Muscle layer of colon (tissue), 2 donors: ENCODE measurements at regions not wholly inside any gene's neighbourhood (a gene's known extent, or its start where the extent isn't known, plus 50 kb on each side); places are given as distances from the start of the nearest gene placed in this dataset.

Experiments
- H3K27ac ChIP-seq: one replicate; pipeline ENCODE4 v1.7.0; 2013; ENCODE audit warnings: low read depth, mild to moderate bottlenecking, low read length, moderate library complexity
- H3K27me3 ChIP-seq, 2 donors: one replicate each; pipeline ENCODE4 v1.7.0; 2013; ENCODE audit warnings: low read length in 2 of 2, mild to moderate bottlenecking in 2 of 2; ENCODE audit not compliant: insufficient read depth in 2 of 2, control insufficient read depth in 1 of 2
- H3K36me3 ChIP-seq: one replicate; pipeline ENCODE4 v1.7.0; 2013; ENCODE audit warnings: mild to moderate bottlenecking, low read length; ENCODE audit not compliant: insufficient read depth
- H3K4me1 ChIP-seq: one replicate; pipeline ENCODE4 v1.7.0; 2013; ENCODE audit warnings: mild to moderate bottlenecking, low read length; ENCODE audit not compliant: insufficient read depth
- H3K4me3 ChIP-seq, 2 donors: one replicate each; pipeline ENCODE4 v1.7.0; 2013; ENCODE audit warnings: low read length in 2 of 2, low read depth in 1 of 2, mild to moderate bottlenecking in 1 of 2, moderate library complexity in 1 of 2
- H3K9ac ChIP-seq: one replicate; pipeline ENCODE4 v1.7.0; 2013; ENCODE audit warnings: low read length
- H3K9me3 ChIP-seq: one replicate; pipeline ENCODE4 v1.7.0; 2013; ENCODE audit warnings: mild to moderate bottlenecking, low read length
- donor health status: abdominal sarcoma.
- donor health status: Adenocarcinoma of cecum.

DNA sequence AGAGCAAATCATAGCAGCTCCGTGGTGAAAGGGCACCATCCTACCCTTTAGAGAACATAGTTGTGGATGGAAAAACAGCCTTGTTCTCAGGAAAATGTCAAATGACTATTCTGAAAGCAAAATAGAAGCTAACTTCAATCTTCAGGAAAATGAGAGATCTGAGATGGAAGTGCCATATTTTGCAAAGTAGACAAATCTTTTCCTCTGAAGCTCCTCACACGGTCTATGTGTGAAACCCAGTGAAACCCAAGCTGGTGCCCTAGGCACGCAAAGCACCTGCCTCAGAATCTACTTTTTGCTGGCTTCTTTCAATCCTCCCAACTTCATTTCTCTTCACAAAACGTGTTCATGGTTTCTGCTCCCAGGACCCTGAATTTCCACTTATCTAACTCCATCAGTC lies 325.2 kb upstream of the CDH4 start:
- H3K27ac ChIP-seq = no peak overlapping the region
- no peaks in the 10 kb centered on the region for H3K9me3 ChIP-seq
- no peaks in the 10 kb centered on the region for H3K27me3 ChIP-seq
- H3K4me3 ChIP-seq = no peak overlapping the region
- H3K9ac ChIP-seq = no peak overlapping the region
- no peaks in the 10 kb centered on the region for H3K4me1 ChIP-seq
- H3K36me3 ChIP-seq = no peaks in the 10 kb centered on the region

DNA sequence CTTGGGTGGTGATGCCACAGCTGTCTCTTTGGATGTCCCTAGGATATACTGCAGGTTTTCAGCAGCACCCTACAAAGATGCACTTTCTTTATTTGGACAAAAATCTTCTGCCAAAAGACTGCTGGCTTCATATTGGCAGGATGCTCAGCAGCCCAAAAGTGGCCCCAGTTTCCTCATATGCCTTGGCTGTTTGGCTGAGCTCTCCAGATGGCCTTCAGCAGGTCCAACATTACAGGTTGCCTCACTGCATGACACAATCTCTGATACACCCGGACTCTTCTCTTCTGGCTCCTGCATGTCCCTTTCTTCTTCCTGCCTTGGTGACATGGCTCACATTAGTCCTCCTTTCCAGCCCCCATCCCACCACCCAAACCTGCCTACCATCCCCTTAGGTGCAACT lies 323.7 kb upstream of the CDH4 start:
- Histone ChIP-seq H3K27ac (no peak overlapping the region), H3K9ac (no peak overlapping the region), H3K4me1 (no peaks in the 10 kb centered on the region), H3K36me3 (no peaks in the 10 kb centered on the region), H3K4me3 (no peak overlapping the region), H3K9me3 (no peaks in the 10 kb centered on the region), H3K27me3 (no peaks in the 10 kb centered on the region)

DNA sequence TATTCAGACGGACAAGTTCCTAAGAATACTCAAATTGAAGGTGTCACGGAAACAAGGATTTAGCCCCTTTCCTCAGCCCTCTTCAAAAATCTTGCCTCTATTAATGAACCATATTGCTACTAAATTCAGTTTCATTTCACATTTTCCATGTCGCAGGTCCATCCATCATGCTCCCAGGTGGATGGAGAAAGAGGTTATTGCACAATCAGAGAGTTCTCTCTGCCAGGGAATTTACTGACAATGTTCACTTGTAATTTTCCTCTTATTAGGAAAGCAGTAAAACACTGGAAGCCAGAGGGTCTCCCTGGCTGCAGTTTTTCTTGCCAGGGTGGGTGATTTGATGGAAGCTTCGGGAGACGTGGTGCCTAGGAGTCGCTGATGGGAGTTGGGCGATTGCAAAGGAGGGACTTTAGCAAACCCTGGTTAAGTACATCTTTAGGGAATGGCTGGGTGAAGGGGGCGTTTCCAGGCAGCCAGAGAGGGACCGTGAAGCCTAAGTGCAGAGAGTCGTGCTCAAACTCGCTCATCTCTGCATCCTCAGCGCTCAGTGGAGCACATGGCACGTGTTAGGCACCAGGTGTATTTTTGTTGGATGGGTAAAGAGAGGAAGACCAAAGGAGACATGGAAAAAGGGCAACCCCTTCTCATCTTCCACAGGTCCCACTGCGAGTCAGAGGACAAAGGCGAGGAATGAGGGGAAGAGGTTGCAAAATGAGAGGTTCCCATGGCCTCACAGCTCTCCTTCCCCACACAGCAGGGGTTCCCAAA lies 321.9 kb upstream of the CDH4 start:
- Histone ChIP-seq H3K9me3 (no peaks in the 10 kb centered on the region), H3K4me1 (no peaks in the 10 kb centered on the region), H3K27ac (no peak overlapping the region), H3K9ac (no peak overlapping the region), H3K36me3 (no peaks in the 10 kb centered on the region), H3K4me3 (no peak overlapping the region), H3K27me3 (no peaks in the 10 kb centered on the region)

DNA sequence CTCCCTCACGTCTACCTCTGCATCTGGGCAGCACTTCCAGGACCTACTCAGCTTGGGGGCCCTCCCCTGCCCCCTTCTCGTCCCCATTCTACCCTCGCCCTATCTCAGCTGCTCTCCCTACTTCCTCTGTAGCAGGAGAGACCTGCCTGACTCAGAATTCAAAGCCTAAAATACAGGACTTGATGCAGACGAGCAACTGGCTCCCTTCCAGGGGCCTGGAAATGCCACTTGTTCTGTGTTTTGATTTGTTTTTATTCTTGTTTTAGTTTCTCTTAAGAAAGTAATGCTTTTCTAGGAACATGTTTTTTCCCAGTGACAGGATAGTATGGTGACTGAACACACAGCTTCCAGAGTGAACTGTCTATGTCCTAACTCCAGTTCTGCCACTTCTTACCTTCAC lies 320.4 kb upstream of the CDH4 start:
- Histone ChIP-seq H3K9ac (no peak overlapping the region), H3K36me3 (no peaks in the 10 kb centered on the region), H3K4me3 (no peak overlapping the region), H3K4me1 (no peaks in the 10 kb centered on the region), H3K27me3 (no peaks in the 10 kb centered on the region), H3K27ac (no peak overlapping the region), H3K9me3 (no peaks in the 10 kb centered on the region)

DNA sequence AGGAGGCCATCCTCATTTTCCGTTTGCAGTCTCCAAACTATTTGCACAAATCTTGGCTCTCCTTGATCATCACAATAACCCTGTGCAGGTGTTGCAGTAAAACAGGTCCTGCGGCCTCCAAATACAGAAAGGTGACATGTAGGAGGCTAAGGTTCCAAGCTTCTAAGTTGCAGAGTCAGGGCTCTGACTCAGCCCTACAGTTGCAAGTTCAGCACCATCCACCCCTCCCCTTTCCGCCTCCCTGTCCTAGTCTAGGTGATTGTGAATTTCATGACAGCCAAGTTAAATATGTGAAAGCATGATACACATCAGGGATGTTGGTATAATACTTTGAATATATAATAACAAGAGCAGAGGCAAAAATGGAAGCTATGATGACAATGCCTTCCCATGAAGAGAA lies 317.3 kb upstream of the CDH4 start:
- Histone ChIP-seq H3K9ac (no peak overlapping the region), H3K9me3 (no peaks in the 10 kb centered on the region), H3K27me3 (no peaks in the 10 kb centered on the region), H3K4me1 (no peaks in the 10 kb centered on the region), H3K27ac (no peak overlapping the region), H3K4me3 (no peak overlapping the region), H3K36me3 (no peaks in the 10 kb centered on the region)

DNA sequence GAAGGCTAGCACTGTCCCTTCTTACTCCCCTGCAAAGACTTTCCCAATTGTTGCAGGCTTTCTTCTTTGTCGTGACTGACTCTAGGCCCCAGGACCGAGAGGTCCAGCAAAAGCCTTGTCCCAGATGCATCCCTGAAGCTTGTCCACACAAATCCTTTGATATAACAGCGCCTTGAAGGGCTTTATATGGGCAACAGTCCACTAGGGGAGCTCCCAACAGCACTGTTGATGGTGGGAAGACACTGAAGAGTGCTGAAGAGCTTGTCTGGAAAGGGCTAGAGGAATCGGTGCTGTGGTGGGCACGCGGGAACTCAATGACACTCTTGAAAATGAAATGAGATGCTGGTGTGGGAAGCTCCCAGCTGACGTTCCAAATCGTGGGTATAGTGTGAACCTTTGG lies 316.1 kb upstream of the CDH4 start:
- H3K9me3 ChIP-seq = no peaks in the 10 kb centered on the region
- H3K36me3 ChIP-seq = no peaks in the 10 kb centered on the region
- H3K9ac ChIP-seq = no peak overlapping the region
- no peaks in the 10 kb centered on the region for H3K27me3 ChIP-seq
- H3K4me3 ChIP-seq = no peak overlapping the region
- no peaks in the 10 kb centered on the region for H3K4me1 ChIP-seq
- no peak overlapping the region for H3K27ac ChIP-seq

DNA sequence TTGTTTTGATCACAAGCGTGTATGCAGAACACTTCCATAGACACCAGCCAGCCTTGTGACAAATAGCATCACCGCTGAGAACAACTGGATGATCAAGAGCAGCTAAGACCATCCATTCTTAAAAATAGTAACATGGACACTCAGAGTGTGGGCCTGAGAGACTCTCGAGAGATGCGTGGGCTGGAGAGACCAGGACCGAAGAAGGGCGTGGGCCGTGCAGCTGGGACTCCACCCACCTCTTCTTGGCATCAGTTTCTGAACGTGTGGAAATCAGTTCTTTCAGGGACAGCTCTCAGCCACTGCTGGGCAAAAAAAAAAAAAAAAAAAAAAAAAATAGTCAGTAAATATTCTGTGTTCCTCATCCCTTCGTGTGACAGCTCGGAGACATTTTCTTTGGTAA lies 314.5 kb upstream of the CDH4 start:
- H3K27ac ChIP-seq = no peak overlapping the region
- no peaks in the 10 kb centered on the region for H3K36me3 ChIP-seq
- H3K4me1 ChIP-seq = no peaks in the 10 kb centered on the region
- H3K9ac ChIP-seq = no peak overlapping the region
- H3K9me3 ChIP-seq = no peaks in the 10 kb centered on the region
- no peaks in the 10 kb centered on the region for H3K27me3 ChIP-seq
- H3K4me3 ChIP-seq = no peak overlapping the region

DNA sequence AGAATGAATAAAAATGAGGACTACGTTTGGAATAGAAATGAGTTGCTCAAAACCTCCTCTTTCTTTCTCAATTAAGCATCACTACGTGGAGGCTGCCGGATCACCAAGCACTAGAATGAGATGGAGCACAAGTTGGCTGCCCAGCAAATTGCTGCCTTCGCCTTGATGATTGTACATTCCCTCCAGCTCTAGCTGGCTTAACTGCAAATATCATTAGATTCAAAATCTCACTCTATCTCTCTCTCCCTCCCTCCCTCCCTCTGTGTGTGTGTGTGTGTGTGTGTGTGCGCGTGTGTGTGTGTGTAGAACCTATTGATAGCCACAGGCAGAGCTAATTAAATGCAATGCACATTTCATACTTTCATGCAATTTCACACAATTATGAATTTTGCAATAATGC lies 310.7 kb upstream of the CDH4 start:
- H3K9ac ChIP-seq = no peak overlapping the region
- no peak overlapping the region for H3K4me3 ChIP-seq
- H3K36me3 ChIP-seq = no peaks in the 10 kb centered on the region
- H3K27ac ChIP-seq = no peak overlapping the region
- H3K27me3 ChIP-seq = no peaks in the 10 kb centered on the region
- no peaks in the 10 kb centered on the region for H3K9me3 ChIP-seq
- no peaks in the 10 kb centered on the region for H3K4me1 ChIP-seq

DNA sequence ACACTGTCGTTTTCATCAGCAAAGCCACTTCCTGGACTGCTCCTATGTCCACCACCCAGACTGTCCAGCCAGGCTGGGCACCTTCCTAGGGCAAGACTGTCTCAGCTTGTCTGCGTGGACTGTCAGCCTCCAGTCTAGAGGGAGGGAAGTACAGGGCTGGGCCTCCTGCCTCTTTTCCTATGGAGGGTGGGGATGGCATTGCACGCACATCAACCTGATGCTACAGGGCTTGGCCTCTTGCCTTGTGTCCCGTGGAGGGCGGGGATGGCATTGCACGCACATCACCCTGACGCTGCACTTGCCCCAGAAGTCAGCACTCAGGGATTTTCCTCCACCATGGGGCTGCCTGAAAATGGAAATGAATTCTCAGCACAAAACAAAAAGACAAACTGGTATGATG lies 304.2 kb upstream of the CDH4 start:
- H3K9me3 ChIP-seq = no peaks in the 10 kb centered on the region
- H3K4me3 ChIP-seq = no peak overlapping the region
- H3K4me1 ChIP-seq = no peaks in the 10 kb centered on the region
- no peaks in the 10 kb centered on the region for H3K36me3 ChIP-seq
- H3K27me3 ChIP-seq = no peaks in the 10 kb centered on the region
- H3K9ac ChIP-seq = no peak overlapping the region
- no peak overlapping the region for H3K27ac ChIP-seq

DNA sequence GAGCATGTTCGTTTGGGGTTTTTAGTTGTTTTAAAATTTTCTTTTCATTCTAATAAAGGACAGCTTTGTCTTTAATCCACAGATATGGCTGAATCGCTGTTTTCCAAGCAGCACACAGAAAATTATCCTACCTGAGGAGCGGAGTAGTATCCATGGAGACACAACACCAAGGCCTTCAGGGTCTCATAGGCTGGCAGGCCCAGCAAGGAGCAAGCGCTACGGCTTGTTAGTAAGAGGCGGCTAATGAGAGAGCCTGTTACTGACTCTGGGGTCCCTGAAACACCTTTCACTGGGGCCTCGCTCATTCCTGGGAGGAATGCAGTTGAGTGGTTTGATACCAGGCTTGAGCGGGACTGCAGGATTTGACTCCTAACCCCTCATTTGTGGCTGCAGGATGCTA lies 303.8 kb upstream of the CDH4 start:
- no peaks in the 10 kb centered on the region for H3K4me1 ChIP-seq
- H3K36me3 ChIP-seq = no peaks in the 10 kb centered on the region
- H3K27ac ChIP-seq = no peak overlapping the region
- no peak overlapping the region for H3K4me3 ChIP-seq
- no peak overlapping the region for H3K9ac ChIP-seq
- H3K27me3 ChIP-seq = no peaks in the 10 kb centered on the region
- H3K9me3 ChIP-seq = no peaks in the 10 kb centered on the region

DNA sequence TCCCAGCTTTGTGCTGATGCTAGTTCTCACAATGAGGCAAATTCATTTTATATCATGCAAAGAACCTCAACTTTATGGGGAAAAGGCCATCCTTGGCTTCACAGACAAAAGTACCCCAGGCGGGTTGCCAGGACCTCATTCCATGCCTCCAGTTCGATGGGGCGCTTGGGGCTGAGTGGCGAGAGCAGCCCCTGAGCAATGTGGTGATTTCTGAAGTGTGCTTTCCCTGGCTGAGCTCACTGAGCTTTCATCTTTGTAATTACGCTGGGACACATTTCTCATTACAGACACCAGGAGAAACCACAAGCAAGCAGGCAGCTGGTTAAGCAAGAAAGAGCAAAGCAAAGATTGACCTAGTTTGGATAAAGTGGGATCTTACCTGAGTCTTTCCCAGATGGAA lies 301.5 kb upstream of the CDH4 start:
- no peak overlapping the region for H3K9ac ChIP-seq
- no peaks in the 10 kb centered on the region for H3K4me1 ChIP-seq
- H3K36me3 ChIP-seq = no peaks in the 10 kb centered on the region
- H3K27ac ChIP-seq = no peak overlapping the region
- H3K4me3 ChIP-seq = no peak overlapping the region
- H3K9me3 ChIP-seq = no peaks in the 10 kb centered on the region
- H3K27me3 ChIP-seq = no peaks in the 10 kb centered on the region

DNA sequence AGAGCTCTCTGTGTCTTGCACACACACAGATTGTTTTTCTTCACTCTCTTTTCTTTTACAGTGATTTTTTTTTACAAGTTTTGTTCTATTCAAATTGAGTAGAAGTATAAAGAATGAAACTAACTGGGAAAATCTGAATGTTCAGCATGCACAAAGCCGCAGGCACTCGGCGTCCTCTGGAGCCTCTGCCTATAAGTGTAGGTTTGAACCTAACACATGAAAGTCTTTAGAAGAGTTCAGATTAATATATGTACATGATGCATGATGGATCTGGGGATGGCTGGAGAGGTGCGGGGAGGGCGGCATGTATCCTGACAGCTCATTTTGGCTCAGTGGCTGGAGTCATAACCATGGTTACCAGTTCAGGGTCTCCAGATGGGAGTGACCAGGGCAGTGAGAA lies 301.1 kb upstream of the CDH4 start:
- Histone ChIP-seq H3K27ac (no peak overlapping the region), H3K4me3 (no peak overlapping the region), H3K36me3 (no peaks in the 10 kb centered on the region), H3K4me1 (no peaks in the 10 kb centered on the region), H3K9me3 (no peaks in the 10 kb centered on the region), H3K9ac (no peak overlapping the region), H3K27me3 (no peaks in the 10 kb centered on the region)
